Fibroblast of skin of left biceps (primary cell): ENCODE measurements at regions not wholly inside any gene's neighbourhood (a gene's known extent, or its start where the extent isn't known, plus 50 kb on each side); places are given as distances from the start of the nearest gene placed in this dataset.
"Not testable (repeated sequence)": the region's sequence is repeated elsewhere in the genome, so short reads cannot be mapped to it uniquely, and the experiment has no call there.

ENCODE experiments used
- DNase-seq, 2 experiments: peaks; one replicate each; pipeline ENCODE4 v3.0.0-alpha.2; 2013; ENCODE audit warnings: low read depth in 2 of 2

DNA sequence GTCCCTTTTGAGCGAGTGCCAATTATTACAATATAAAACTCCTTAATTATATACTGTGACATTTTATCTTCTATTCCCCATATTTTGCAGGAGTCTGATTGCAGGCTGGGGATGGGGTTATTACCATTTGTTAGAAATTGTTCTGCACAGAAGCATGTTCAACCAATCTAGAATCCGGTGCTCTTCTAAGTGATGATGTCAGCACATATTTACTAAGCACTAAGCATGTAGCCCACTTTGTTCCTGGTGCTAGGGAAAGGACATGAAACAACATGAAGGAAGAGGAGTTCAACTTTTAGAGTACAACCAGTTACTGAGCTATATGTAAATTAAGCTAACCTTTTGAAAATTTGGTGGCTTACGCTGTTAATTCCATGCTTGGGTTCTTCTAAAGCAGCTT, 52.8 kb upstream of the IL1RAPL2 start:
- no peak for DNase-seq

- DNase-seq: no peak
These were observed 55.2 kb upstream of the IL1RAPL2 start for GRCh38 chrX:104510801-104511200.

DNA sequence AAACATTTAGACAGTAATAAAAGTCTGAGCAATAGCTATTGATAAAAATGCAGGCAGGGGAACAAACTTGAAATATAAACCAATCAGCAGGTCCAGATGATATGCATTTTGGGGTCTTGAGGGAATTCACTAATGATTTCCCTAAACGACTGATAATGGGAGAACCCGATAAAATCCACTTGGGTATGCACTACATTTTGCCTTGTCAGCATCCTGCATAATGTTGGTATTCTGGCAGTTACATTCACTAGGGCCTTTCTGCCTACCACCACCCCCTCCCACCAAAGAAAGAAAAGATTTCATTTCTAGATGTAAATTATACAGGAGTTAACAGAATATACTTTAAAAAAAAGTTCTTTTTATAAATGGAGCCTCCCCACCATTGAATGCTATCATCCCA, 63.5 kb upstream of the IL1RAPL2 start:
- no peak for DNase-seq

GRCh38 chrX:104488811-104489210, 77.2 kb upstream of the IL1RAPL2 start:
- DNase-seq: no peak

- DNase-seq: no peak
These were observed 79.3 kb upstream of the IL1RAPL2 start for GRCh38 chrX:104486691-104487090.

DNA sequence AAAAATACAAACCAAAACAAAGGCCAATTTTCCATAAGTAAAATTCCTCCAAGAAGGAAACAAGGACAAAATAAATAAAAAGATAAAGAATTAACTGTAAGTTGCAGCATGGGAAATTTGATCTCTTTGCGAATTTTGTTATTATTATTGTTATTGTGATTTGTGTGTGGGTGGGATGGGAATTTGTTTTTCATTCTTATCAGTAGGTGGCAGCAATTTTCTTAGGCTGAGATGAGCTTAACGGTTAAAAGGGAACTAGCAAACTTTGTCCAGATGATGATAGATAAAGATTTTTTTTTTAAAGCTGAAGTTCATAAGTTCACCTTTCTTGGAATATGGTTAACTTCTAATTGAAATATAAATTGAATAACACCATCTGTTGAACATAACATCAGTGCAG, 83.2 kb upstream of the IL1RAPL2 start:
- DNase-seq: no peak

DNA sequence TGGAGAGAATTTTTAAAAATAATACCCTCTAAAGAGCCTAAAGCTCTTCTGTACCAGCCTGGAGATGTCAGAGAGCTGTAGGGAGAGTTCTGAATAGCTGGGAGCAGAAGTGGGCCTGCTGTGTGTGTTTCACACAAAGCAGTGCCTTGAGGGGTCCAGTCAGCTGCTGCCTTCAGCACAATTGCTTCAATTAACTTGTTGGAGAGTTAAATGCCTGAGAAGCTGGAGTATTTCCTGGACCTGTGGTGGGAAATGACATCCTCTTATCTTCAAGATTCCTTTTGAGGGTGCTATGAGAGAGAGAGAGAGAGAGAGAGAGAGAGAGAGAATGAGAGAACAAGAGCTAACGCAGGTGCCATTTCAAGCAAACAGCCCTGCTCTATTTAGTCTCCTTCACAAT, 96.2 kb upstream of the IL1RAPL2 start:
- no peak for DNase-seq

DNA sequence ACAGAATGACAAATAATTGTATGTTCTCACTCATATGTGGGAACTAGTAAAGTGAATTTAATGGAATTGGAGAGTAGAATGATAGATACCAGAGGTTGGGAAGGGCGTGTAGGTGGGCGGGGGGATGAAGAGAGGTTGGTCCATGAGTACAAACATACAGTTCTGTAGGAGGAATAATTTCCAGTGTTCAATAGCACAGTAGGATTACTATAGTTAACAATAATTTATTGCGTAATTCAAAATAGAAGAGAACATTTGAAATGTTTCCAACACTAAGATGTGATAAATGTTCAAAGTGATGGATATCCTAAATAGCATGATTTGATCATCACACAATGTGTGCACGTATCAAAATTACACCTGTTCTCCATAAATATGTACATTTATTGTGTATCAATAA, 106.2 kb upstream of the IL1RAPL2 start:
- DNase-seq: no peak

GRCh38 chrX:104457130-104457529, 108.9 kb upstream of the IL1RAPL2 start:
- not testable (repeated sequence) for DNase-seq

GRCh38 chrX:104450316-104450715, 115.7 kb upstream of the IL1RAPL2 start:
- no peak for DNase-seq

DNA sequence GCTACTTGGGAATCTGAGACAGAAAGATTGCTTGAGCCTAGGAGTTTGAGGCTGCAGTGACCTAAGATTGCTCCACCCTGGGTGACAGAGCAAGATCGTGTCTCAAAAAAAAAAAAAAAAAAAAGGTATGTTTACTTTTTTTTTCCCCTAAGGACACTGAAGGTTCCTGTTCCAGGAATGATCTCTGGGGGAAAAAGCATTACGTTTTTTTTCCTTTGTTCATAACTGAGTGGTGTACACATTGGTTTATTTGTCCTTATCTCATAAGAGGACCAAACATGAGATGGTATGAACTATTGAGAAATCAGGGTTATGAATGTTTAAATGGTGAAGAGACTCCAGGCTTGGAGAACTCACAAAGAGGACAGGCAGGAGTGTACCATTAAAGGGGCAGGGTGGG, 120.4 kb upstream of the IL1RAPL2 start:
- no peak for DNase-seq

DNA sequence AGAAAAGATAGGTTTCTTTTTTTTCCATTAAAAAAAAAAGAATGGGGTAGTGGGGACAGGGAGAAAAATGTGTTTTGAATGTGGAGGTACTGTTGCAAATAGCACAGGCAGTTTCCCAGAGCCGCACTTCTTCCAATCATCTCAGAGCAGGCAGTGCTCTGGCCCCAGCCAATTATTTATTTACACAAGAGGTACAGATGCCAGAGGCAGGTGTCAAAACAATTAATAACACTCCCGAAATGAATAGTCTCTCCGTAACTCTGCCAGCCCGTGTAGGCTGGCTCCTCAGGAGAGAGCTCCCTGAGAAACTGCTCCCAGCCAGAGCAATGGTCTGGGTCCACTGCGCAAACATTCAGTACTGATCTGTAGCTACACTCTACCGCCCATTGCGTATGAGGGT, 130.8 kb upstream of the IL1RAPL2 start:
- DNase-seq: no peak

DNA sequence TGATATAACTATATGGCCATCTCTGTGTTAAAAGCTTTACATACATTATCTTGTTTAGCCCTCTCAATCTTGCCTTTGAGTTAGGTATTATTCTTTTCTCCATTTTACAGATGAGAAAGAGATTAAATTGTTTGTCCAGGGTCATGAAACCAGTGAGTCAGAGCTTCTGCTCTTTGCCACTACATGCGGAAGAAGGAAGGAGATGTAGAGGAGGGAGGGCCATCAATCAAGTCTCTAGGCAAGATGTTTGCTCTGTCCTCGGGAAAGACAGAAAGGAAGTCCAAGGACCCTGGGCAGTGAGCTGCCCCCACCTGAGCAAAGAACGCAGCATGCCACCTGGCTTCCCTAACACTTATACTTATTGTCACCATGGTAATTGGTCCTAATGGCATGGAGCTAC, 133.7 kb upstream of the IL1RAPL2 start:
- DNase-seq: no peak

GRCh38 chrX:104430742-104431119, 135.3 kb upstream of the IL1RAPL2 start:
- DNase-seq: no peak

GRCh38 chrX:104430072-104430741, 135.8 kb upstream of the IL1RAPL2 start:
- DNase-seq: no peak

GRCh38 chrX:104428231-104428630, 137.8 kb upstream of the IL1RAPL2 start:
- no peak for DNase-seq

- DNase-seq: no peak
These were observed 138.3 kb upstream of the IL1RAPL2 start for GRCh38 chrX:104427693-104428092.

- DNase-seq: no peak
These were observed 138.9 kb upstream of the IL1RAPL2 start for GRCh38 chrX:104427073-104427472.

DNA sequence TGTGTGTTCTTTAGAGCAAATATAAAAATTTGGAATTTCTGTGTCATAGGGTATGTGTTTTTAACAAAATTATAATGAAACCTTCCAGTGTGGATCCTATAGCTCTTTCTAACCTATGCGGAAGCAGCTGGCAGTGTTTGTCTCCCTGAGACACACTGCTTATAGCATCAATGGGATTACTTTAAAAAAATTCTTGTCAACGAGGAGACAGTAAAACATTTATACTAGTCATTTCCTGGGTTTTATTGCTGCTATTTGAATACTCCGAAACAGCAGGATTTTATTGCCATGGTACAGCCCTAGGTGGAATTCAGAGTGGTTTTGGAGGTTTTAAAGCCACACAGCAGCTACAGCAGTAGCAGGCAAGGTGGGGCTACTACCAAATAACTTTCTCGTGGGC, 145.1 kb upstream of the IL1RAPL2 start:
- no peak for DNase-seq

GRCh38 chrX:104419926-104420325, 146.1 kb upstream of the IL1RAPL2 start:
- no peak for DNase-seq

- no peak for DNase-seq
These were observed 146.8 kb upstream of the IL1RAPL2 start for GRCh38 chrX:104419211-104419610.

GRCh38 chrX:104411800-104412199, 154.2 kb upstream of the IL1RAPL2 start:
- DNase-seq: no peak

DNA sequence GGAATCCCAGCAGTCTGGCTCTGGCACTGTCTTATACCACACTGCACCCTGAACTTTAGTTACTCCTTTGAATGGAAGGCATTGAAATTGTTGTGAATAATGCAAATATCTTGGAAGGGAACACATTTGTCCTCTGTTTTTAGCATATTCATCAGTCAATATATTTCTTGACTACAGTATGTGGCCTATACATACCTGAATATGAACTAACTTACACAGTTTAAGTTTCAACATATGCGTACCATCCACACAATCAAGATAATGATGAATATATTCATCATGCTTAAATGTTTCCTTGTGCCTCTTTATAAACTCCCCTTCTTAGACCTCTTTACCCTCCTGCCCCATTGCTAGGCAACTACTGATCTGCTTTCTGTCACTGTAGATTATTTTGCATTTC, 145.7 kb upstream of the ESX1 start:
- no peak for DNase-seq

DNA sequence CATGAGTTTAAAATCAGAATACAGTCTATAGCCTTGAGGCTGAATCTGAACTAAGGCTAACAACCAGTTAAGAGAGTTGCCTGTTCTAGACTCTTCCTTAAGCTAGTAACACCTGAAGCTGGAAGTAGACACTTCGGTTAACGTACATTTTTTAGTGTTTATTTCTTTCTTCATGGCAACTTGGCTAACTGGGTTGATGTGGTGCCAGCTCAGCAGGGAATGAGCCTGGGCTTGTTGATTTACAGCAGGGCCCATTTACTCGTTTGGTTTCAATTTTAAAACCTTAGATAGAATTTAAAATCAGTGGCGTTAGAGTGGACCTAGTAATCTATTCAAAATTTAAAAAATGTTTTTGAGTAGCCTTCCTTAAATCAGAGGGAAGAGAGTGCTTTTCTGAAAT, 137.6 kb upstream of the ESX1 start:
- DNase-seq: no peak
